ENCODE measurements at regions not wholly inside any gene's neighbourhood (a gene's known extent, or its start where the extent isn't known, plus 50 kb on each side); places are given as distances from the start of the nearest gene placed in this dataset.

GRCh38 chr5:175579742-175580432 lies 78.0 kb upstream of the HRH2 start:
- dilution Hi-C loops (cut with MboI; ENCODE audit: extremely low pct_ligation_motif_present, low sequenced_read_pairs), result no loop called here
- no peaks in the 10 kb centered on the region for H3K79me2 ChIP-seq (ENCODE audit: control insufficient read depth, insufficient read depth, low read length)
- no peak overlapping the region for H3K9ac ChIP-seq (replicated peaks; ENCODE audit: extremely low read depth, insufficient read depth, low read length)
- H3K9me1 ChIP-seq (replicated peaks; ENCODE audit: control insufficient read depth, extremely low read depth, insufficient read depth, low read length), result no peaks in the 10 kb centered on the region
- DNase-seq (ENCODE audit: low read depth, low spot score) (no peak), FAIRE-seq (no peak)
- no peak overlapping the region for H3K4me3 ChIP-seq (replicated peaks in 1 of 3; ENCODE audit: insufficient read depth in 1 of 3, low read depth in 1 of 3, low read length in 3 of 3)
- TF ChIP-seq EZH2 (IDR thresholded peaks at IDR 0.05; ENCODE audit: borderline replicate concordance, low read depth, low read length, severe bottlenecking) (no peak), CTCF (IDR thresholded peaks at IDR 0.05; ENCODE audit: extremely low read depth in 1 of 2, insufficient read depth in 1 of 2, low read depth in 1 of 2, low read length in 2 of 2) (no peak), POLR2A (IDR thresholded peaks at IDR 0.05; ENCODE audit: low read depth, low read length) (no peak), JUN (IDR thresholded peaks at IDR 0.05; ENCODE audit: borderline replicate concordance, insufficient read depth, insufficient read length, low read depth) (no peak), POLR2AphosphoS5 (IDR thresholded peaks at IDR 0.05; ENCODE audit: insufficient read depth, low read depth, low read length) (no peak), FOS (IDR thresholded peaks at IDR 0.05; ENCODE audit: borderline replicate concordance, insufficient read depth, low read length) (no peak), MYC (IDR thresholded peaks at IDR 0.05; ENCODE audit: low read depth, low read length) (no peak), GATA2 (IDR thresholded peaks at IDR 0.05; ENCODE audit: insufficient read depth, insufficient read length, low read depth, low read length) (no peak), MAX (IDR thresholded peaks at IDR 0.05; ENCODE audit: insufficient read depth, insufficient read length) (no peak)
- no peak overlapping the region for H3K27ac ChIP-seq (ENCODE audit: insufficient read depth, low read depth, low read length)
- H2AFZ ChIP-seq (ENCODE audit: low read depth, low read length), result no peak overlapping the region
- no peaks in the 10 kb centered on the region for H3K4me1 ChIP-seq (ENCODE audit: control insufficient read depth, extremely low read depth, insufficient read depth, low read length)
- H3K36me3 ChIP-seq (ENCODE audit: control insufficient read depth in 2 of 2, extremely low read depth in 1 of 2, insufficient read depth in 2 of 2, low read length in 2 of 2), result no peaks in the 10 kb centered on the region
- no TSS peak for BruUV-seq (replicated peaks)
- intact Hi-C loops (cut with micrococcal nuclease), result no loop called here
- POLR2A ChIA-PET, result interaction anchor here (0.6 kb wide), 1 partner anchor 164 kb away, joined by 9 read pairs; no protein-coding TSS in a partner anchor
- H4K20me1 ChIP-seq (replicated peaks; ENCODE audit: control insufficient read depth, extremely low read depth, insufficient read depth, low read length), result no peaks in the 10 kb centered on the region
- H3K4me2 ChIP-seq (ENCODE audit: insufficient read depth, low read length), result no peak overlapping the region
- peaks cover 2% of the 10 kb centered on the region for H3K9me3 ChIP-seq (replicated peaks; ENCODE audit: control insufficient read depth, insufficient read depth, low read length)
- CTCF ChIA-PET, result no interaction called here
- no peaks in the 10 kb centered on the region for H3K27me3 ChIP-seq (ENCODE audit: control insufficient read depth in 2 of 2, insufficient read depth in 2 of 2, low read length in 2 of 2)

All from endothelial cell of umbilical vein (primary cell).